GM19438 (cell line): ENCODE measurements at regions not wholly inside any gene's neighbourhood (a gene's known extent, or its start where the extent isn't known, plus 50 kb on each side); places are given as distances from the start of the nearest gene placed in this dataset.

Experiments
- ATAC-seq: cut with Tn5 transposase; IDR thresholded peaks from one replicate; pipeline ENCODE4 v1.9.1; 2021; ENCODE audit warnings: low read depth; ENCODE audit not compliant: unreplicated experiment

DNA sequence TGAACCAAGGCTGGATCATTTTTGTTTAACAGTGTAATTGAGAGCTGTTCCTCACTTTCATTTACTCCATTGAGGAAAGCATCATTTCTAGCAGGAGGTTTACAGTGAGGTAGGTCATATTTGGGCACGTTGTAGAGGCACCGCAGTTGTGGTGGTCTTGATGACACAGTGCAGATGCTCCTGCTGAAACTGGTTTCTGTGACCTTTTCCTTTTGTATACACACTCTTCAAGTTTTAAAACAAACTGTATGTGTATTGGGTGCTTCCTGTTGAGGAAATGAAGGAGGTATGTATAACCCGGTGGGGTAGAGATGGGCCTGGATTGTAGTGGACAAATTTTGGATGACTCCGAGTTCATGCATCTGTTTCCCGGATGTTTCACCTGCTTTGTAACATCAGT lies 456.3 kb upstream of the RGS6 start:
- no peak for ATAC-seq

DNA sequence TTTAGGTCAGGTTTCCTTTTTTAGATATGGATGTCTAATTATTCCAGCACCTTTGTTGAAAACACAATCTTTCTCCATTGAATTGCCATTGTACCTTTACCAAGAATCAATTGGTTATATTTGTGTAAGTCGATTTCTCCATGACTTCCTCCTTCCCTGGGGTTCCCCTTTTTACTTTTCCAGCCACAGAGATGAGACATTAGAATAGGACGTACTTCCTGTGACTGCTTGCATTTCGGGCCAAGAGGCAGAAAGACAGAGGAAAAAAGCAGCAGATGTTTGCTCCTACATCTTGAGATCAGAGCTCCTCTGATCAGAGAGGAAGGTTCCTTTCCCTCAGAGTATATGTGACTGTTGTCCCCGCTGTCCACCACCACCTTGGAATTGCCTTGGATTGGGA lies 453.7 kb upstream of the RGS6 start:
- no peak for ATAC-seq

DNA sequence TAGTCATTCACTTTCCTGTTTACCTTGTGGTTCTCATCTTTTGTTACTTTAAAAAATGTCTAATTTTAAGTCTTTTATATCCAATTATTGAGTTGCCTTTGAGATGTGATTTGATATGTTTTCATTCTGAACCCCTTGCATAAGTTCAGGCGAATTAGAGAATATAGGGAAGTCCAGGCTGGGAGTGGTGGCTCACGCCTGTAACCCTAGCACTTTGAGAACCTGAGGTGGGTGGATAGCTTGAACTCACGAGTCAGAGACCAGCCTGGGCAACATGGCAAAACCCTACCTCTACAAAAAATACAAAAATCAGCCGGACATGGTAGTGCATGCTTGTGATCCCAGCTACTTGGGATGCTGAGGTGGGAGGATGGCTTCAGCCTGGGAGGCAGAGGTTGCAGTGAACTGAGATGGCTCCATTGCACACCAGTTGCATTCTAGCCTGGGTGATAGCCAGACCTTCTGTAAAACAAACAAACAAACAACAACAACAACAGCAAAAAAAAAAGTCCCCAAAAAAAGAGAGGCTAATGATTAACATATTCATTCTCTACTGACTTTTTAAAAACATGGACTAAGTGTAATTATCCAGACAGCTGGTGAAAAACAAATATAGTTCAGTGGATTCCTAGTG lies 451.1 kb upstream of the RGS6 start:
- no peak for ATAC-seq

DNA sequence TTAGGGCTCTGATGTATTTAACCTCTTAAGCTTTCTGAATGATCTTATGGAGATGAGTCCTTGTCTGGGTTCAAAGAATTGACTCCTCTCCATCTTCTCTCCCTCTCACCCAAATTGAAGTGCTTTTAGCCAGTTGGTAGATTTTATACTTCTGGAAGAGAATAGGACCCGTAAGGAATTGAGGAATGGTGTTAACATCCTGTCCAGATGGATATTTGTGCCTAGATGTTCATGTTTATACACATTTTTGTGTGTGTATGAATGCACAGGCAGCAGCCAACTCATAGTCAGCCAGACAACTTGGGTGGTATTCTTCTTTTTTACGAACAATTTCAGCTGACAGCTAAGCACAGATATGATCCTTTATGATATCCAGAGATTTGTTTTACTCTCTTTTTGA lies 449.6 kb upstream of the RGS6 start:
- no peak for ATAC-seq

DNA sequence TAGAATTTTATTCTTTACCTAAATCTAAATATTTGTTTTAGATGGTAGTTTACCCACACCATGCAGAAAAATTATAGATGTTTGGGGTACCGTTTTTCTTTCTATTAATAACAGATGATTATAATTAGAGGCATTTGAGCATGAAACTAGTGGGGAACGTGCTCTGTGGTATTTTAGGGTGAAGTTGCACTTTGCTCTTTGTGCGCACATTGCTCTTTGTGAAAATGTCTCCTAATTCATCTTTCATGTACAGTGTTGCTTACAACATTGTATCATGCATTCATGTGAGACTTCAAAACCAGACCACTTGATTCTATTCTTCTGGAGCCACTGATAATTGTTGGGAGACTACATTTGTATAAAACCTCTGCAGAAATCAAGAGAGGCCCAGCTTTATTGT lies 449.1 kb upstream of the RGS6 start:
- no peak for ATAC-seq

DNA sequence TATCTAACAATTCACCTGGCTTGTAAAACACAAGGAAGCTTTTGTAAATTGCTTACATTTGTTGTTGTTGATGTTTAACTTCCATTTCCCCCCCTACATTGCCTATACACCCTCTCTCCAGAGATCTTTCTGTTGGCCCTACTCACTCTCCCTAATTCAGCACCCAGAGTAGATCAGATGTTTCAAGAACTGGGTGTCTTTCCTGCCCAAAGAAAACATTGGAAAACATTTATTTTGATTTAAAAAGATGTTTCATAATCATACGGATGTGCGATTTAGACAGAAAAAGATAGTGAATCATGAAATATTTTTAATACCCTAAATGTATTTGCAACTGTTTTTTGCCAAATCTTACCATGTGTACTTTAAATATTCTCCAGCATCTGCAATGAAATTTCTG lies 446.4 kb upstream of the RGS6 start:
- no peak for ATAC-seq

DNA sequence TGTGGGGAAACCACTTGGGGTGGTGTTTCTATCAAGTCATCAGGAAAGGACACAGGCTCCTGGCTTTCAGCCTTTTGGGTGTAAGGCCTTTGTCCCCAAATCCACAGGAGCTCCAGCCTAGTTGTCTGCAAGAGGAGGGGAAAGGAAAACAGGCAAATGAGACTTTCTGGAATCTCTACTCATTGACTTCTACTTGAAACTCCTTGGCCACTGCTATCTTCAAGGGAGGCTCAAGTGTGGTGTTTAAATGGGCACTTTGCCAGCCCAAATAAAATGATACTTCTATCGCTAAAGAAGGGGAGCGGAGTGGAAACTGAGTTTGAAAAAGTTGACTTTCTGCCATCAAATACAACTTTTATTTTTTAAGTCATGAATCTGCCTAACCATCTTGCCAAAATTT lies 445.9 kb upstream of the RGS6 start:
- no peak for ATAC-seq

DNA sequence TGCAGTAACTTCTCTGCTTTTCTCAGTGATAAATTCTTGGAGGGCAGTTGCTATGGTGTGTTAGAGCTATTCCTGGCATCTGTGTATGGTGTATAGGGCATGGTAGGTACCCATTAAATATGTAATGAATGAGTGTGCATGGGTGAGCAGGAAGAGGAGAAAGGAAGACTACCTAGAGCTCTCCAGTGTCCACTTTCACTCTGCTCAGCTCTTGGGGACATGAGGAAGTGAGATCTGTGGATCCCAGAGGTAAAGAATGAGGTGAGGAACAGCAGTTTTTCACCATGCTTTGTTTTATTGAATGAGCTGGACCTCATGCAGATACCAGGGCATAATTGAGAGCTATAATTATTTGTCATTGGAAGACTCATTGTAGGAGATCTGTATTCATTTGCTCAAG lies 444.8 kb upstream of the RGS6 start:
- no peak for ATAC-seq

DNA sequence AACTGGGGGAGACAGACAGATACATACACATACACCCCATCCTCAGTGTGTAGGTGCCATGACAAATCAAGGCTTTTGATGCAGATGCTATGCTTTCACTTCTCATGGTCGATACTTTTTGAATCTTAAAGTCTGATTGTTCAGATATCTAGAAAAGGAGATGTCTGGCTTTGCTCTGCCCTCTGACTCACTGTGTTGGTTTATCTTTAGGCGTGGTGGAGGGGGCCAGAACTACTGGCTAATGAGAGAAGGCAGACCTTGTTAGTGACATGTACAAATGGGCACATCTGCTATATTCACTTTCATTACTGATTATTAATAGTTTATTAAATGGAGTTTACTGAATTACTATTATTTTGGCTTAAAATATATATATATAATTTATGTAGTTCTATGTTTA lies 444.3 kb upstream of the RGS6 start:
- no peak for ATAC-seq

DNA sequence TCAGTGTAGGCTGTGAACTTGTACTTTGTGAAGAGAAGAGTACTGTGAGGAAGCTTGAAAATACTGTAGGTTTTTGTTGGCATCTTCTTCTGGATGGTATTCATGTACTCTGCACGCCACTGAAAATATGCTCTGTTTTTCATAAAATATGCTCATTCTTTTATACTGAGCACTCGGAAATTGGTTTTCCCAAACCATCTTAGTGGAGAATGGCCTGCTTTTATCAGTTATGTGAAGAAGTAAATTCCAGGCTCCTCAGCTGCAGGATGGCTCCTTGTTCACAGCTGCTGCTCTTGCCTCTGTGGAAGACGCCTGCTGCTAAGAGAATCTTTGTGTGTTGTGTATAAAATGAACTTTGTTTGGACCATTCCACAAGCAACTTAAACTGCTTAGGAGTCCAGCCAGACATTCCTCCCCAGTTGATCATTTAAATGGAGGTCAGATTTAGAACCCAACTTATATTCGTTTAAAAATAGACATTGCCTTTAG lies 443.5 kb upstream of the RGS6 start:
- no peak for ATAC-seq

DNA sequence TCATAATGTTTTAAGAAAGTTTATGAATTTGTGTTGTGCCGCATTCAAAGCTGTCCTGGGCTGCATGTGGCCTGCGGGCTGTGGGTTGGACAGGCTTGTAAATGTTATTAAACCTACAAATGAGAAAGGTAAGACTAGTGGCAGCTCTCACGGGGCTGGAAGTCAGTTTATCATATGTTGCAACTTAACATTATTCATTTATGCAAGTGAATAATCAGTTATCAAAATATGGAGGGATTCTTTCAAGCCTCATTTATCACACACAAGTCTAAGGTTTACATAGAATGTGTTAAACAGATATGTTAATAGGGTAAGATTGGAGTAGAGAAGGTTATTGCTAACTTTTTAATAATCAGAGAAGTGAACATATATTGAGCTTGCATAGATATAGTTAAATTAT lies 442.5 kb upstream of the RGS6 start:
- ATAC-seq, result no peak

DNA sequence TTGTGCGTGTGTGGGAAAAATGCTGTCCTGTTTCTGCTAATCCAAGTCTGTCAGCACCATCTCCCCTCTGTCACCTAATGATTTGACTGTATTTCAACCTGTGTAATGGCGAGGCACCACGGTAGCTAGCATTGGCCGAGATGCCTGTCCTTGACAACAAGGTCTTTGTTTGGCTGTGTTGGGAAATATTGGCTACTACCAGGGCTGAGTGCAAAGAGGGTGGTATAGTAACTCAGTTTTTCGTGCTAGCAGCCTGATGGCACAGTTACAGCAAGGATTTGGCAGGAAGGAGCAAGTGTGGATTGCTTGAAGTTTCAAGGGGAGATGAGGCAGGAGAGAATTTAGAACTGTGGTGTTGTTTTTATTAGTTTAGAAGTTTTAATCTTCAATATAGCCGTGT lies 440.3 kb upstream of the RGS6 start:
- ATAC-seq, result no peak

DNA sequence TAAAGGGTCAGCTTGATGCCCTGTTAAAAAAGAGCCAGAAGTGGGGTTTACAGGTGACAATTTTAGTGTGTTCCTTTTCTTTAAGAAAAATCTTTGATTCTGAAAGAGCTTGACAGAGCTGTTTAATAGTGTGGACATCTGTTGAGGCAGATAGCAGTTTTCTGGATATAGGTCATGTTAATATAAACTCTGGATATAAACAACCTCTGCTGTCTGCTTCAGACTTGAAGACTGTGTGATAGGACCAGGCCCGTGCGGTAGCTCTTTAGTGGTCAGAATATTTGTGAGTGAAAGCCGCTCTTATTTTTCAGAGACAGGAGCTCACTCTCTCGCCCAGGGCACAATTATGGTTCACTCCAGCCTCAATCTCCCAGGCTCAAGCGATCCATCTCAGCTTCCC lies 439.9 kb upstream of the RGS6 start:
- no peak for ATAC-seq

DNA sequence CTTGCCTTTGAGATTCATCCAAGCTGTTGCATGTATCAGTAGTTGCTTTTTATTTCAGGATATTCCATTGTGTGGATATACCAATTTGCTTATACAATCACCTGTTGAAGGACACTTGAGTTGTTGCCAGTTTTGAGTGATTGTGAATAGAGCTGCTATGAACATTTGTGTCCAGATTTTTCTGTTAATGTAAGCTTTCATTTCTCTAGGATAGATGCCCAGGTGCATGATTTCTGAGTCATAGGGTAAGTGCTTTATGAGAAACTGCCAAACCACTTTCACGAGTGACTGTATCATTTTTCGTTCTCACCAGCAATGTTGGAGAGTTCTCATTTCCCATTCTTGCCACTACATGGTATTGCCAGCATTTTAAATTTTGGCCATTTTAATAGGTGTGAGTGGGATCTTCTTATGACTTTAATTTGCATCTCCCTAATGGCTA lies 434.6 kb upstream of the RGS6 start:
- peak; percentile 53 for ATAC-seq

DNA sequence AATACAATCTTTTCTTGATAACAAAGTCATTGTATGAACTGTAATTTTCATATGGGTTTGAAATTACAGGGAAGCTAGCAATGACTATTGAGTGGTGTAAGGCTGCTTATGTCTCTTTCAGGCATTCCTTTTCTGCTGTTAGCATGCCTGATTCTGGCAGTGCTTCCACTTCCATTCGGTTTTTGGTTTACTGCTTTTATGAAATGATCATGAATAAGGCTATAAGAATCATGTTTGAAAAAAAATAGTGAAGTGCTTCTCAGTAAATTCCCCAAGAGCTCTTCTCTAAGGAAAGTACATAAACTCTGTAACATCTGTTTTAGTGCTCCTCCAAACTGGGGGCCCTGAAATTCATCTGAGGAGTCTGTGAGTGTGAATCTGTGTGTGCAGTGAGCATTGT lies 434.0 kb upstream of the RGS6 start:
- peak; percentile 8 for ATAC-seq

DNA sequence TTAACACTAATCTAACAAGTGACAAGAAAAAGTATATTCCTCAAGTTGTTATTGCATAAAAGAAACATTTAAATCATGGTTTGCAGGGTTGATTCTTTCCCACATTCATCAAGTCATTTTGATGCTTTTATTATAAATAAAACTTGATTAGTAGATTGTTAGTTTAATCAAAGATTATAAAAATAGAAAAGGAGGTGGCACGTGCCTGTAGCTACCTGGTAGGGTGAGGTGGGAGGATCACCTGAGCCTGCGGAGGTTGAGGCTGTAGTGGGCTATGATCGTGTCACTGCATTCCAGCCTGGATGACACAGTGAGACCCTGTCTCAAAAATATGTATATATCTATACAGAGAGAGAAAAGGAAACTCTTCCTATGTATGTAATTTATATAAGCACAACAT lies 433.2 kb upstream of the RGS6 start:
- no peak for ATAC-seq

DNA sequence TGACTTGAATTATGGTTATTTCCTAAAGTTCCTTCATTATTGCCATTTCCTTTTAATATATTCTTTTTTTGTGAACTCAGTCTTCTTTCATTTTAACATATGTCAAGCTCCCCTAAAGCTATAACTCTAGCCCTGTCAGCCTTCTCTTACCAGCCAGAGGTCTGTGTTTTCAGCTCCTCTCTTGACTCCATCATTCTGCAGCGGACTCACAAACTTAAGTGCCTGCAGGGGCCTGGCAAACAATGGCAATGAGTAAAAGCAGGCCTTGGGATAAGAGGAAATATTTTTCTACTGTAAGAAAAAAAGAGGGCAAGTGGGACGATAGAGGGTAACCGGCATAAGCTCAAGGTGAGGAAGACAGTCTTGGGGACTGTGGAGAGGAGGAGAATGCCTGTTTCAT lies 424.5 kb upstream of the RGS6 start:
- ATAC-seq, result no peak

DNA sequence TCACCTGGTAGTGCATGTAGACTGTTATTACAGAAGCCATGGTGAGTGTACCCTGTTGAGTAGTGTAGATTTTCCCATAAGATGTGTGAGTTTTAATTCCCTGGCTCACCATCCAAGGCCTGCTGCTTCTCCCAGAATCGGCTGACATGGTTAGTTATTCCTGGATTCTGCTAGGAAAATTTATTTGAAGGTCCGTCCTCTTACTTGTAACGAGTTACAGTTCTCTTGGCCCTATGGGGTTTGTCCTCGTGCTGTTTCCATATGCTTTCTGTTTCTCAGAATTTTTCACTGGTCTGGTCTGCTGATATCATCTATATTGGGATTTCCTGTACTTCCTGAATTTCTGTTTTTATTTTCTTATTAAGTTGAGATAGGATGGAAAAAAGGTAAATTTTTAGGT lies 423.3 kb upstream of the RGS6 start:
- no peak for ATAC-seq

DNA sequence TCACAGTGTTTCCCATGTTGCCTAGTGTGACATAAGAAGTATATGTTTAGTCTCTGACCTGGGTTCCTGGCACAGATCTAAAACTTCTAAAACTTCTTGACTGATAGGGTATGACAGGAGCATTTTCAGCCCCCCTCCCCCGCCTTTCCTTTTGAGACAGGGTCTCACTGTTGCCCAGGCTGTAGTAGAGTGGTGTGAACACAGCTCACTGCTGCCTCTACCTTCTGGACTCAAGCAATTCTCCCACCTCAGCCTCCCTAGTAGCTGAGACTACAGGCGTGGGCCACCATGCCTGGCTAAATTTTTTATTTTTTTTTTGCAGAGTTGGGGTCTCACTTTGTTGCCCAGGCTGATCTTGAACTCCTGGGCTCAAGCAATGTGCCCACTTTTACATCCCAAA lies 421.1 kb upstream of the RGS6 start:
- no peak for ATAC-seq

DNA sequence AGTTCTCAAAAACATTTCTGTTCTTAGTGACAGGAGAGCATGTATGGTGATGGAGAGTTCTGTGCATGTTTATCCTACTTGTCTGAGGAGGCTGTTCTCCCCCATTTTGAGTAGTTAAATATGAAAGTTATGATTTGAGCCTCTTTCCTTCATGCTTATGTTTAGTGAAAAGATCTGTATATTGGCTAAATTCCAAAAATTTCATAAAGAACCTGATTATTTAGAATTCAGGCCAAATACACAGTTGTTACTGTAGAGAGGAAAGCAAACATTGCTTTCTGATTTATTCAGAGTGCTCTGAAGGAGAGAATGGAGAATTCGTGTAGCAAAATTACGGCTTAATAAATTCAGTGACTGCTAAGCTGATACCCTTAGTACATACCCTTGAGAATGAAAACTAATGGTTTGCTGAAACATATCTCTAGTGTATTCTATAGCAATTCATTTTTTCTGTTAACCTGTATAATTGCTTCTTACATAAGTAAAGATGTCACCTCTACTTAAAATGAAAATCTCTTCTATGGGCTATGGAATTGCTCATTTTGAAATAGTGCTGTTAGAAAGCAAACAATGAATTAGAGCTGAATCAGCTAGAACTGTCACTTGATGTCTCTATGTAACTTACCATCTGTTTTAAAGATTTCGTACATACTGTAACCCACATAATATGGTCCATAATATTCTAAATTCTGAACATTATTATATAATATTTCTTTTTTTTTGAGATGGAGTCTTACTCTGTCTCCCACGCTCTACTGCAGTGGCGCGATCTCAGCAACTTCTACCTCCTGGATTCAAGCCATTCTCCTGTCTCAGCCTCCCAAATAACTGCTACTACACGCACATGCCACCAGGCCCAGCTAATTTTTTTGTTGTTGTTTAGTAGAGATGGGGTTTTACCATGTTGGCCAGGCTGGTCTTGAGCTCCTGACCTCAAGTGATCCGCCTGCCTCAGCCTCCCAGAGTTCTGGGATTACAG lies 417.0 kb upstream of the RGS6 start:
- no peak for ATAC-seq

DNA sequence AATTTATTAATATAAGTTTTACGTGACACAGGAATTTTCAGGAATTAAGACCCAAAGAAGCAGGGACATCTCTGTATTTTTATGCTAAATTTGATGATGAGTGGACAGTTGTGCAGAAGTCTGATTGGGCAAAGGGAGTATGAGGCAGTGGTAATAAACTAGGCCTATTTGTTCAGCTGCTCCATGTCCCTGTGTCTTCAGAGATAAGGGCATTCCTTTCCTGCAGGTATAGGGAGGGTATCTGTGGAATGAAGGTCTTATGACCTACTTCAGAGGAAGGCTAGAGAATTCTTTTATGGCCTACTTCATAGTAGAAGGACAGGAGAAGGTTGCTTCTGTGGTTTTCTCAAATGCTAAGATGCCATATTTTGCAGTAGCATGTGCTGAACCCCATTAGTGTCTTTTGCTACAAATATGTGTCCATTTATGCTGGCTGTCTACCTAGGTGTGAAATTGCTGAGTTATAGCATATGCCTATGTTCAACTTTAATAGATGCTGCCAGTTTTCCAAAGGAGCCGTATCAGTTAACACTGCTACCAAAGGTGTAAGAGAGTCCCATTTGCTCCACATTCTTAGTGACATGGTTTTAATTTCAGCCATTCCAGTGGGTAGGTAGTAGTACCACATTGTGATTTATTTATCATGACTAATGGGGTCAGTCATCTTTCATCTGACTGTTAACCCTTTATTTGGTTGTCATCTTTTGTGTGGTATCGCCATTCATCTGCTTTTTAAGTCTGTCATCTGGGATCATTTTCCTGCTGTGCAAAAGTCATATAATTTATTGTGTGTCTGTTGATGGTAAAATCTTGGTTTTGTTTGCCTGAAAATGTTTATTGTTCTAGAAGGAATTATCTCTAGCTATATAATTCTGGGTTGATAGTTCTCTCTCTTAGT lies 410.7 kb upstream of the RGS6 start:
- no peak for ATAC-seq
